ENCODE measurements at regions not wholly inside any gene's neighbourhood (a gene's known extent, or its start where the extent isn't known, plus 50 kb on each side); places are given as distances from the start of the nearest gene placed in this dataset.

DNA sequence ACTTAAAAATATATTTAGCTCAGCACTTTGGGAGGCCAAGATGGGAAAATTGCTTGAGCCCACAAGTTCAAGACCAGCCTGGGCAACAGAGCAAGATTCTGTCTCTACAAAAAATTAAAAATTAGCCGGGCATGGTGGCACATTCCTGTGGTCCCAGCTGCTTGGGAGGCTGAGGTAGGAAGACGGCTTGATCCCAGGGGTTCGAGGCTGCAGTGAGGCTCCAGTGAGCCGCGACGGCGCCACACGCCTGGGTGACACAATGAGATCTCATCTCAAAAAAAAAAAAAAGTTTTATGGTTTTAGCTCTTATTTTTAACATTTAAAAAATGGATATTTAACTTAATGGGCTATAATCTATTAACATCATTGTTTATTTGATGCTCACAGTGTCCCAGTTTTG, 97.2 kb upstream of the RIPOR2 start:
- Histone ChIP-seq H3K56ac (ENCODE audit: insufficient read length, low read depth, low read length) (no peak overlapping the region), H4K20me1 (ENCODE audit: control insufficient read depth, insufficient read depth, insufficient read length) (no peaks in the 10 kb centered on the region), H4K8ac (replicated peaks; ENCODE audit: insufficient read length, low read depth, low read length) (no peak overlapping the region), H3K18ac (ENCODE audit: insufficient read length, low read depth, low read length) (no peak overlapping the region), H3K9ac (ENCODE audit: extremely low read depth, insufficient read length, low read length) (no peak overlapping the region), H3T11ph (ENCODE audit: low read length) (no peak overlapping the region), H3K27ac (ENCODE audit: insufficient read length, low read depth, low read length) (no peak overlapping the region), H3K79me1 (ENCODE audit: insufficient read depth, low read depth, low read length, poor library complexity, severe bottlenecking) (no peaks in the 10 kb centered on the region), H3K79me2 (ENCODE audit: insufficient read depth, low read length) (no peaks in the 10 kb centered on the region), H3K27me3 (ENCODE audit: insufficient read depth, low read length) (no peaks in the 10 kb centered on the region), H2BK120ac (ENCODE audit: low read depth, low read length, poor library complexity, severe bottlenecking) (no peak overlapping the region), H4K91ac (ENCODE audit: insufficient read length, low read depth, low read length) (no peak overlapping the region), H3K23ac (ENCODE audit: insufficient read length, low read depth, low read length) (no peak overlapping the region), H3K4ac (ENCODE audit: low read depth, low read length) (no peak overlapping the region), H3K4me2 (ENCODE audit: insufficient read depth, insufficient read length, low read length) (no peak overlapping the region), H3K14ac (ENCODE audit: insufficient read depth, low read length) (no peak overlapping the region), H3K4me1 (ENCODE audit: insufficient read depth, low read length) (no peaks in the 10 kb centered on the region), H3K9me3 (ENCODE audit: control insufficient read depth, low read depth, low read length) (no peaks in the 10 kb centered on the region), H3K23me2 (ENCODE audit: insufficient read length, low read depth, low read length, poor library complexity, severe bottlenecking) (no peaks in the 10 kb centered on the region), H2BK12ac (ENCODE audit: insufficient read length, low read depth, low read length) (no peak overlapping the region), H2AFZ (ENCODE audit: low read length) (no peak overlapping the region), H2BK20ac (ENCODE audit: low read depth, low read length, poor library complexity, severe bottlenecking) (no peak overlapping the region), H2AK5ac (ENCODE audit: insufficient read length, low read length) (no peak overlapping the region), H2BK5ac (ENCODE audit: insufficient read length, low read length) (no peak overlapping the region), H4K5ac (ENCODE audit: insufficient read length, low read depth, low read length) (no peak overlapping the region), H2BK15ac (ENCODE audit: low read depth, low read length) (no peak overlapping the region)
- no peak for DNase-seq
- no peak overlapping the region for H3K27ac Mint-ChIP-seq
- no peak overlapping the region for H3K4me3 Mint-ChIP-seq
- no peaks in the 10 kb centered on the region for H3K36me3 Mint-ChIP-seq (ENCODE audit: insufficient read depth in 1 of 3, low read depth in 3 of 3)
- no peaks in the 10 kb centered on the region for H3K27me3 Mint-ChIP-seq (ENCODE audit: low read depth)
- no CpG with 5 or more reads among the region's 8 CpGs for WGBS (ENCODE audit: extremely low coverage, insufficient read length, low lambda C conversion rate)
- no peaks in the 10 kb centered on the region; a peak in 1 of 4 replicates for H3K4me1 Mint-ChIP-seq
- H3K9me3 Mint-ChIP-seq = no peaks in the 10 kb centered on the region
- TF ChIP-seq, protein P1, sequence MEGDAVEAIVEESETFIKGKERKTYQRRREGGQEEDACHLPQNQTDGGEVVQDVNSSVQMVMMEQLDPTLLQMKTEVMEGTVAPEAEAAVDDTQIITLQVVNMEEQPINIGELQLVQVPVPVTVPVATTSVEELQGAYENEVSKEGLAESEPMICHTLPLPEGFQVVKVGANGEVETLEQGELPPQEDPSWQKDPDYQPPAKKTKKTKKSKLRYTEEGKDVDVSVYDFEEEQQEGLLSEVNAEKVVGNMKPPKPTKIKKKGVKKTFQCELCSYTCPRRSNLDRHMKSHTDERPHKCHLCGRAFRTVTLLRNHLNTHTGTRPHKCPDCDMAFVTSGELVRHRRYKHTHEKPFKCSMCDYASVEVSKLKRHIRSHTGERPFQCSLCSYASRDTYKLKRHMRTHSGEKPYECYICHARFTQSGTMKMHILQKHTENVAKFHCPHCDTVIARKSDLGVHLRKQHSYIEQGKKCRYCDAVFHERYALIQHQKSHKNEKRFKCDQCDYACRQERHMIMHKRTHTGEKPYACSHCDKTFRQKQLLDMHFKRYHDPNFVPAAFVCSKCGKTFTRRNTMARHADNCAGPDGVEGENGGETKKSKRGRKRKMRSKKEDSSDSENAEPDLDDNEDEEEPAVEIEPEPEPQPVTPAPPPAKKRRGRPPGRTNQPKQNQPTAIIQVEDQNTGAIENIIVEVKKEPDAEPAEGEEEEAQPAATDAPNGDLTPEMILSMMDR (conservative IDR thresholded peaks at IDR 0.05) = no peak

Measured in H9 (cell line).